GM23248 (cell line): ENCODE measurements at regions not wholly inside any gene's neighbourhood (a gene's known extent, or its start where the extent isn't known, plus 50 kb on each side); places are given as distances from the start of the nearest gene placed in this dataset.

Source experiments
- DNase-seq: peaks from one replicate; pipeline ENCODE4 v3.0.0-alpha.2; 2015
- H2AFZ ChIP-seq: fragments of 200-600 bp; sonication (generic); 2 replicates; pipeline ENCODE4 v1.6.1; 2016; ENCODE audit warnings: antibody characterized with exemption
- H3F3A ChIP-seq: fragments of 200-600 bp; sonication (generic); 2 replicates; pipeline ENCODE4 v1.6.1; 2016; ENCODE audit warnings: mild to moderate bottlenecking, antibody characterized with exemption, mixed run types; ENCODE audit not compliant: insufficient read depth
- H3K27ac ChIP-seq: fragments of 200-600 bp; sonication (generic); 2 replicates; pipeline ENCODE4 v1.5.1; 2016; ENCODE audit warnings: mild to moderate bottlenecking
- H3K27me3 ChIP-seq: fragments of 200-600 bp; sonication (generic); replicated peaks from 2 replicates; pipeline ENCODE4 v1.6.1; 2016; ENCODE audit warnings: mild to moderate bottlenecking; ENCODE audit not compliant: insufficient read depth
- H3K36me3 ChIP-seq: fragments of 200-600 bp; sonication (generic); 2 replicates; pipeline ENCODE4 v1.6.1; 2016; ENCODE audit warnings: low read depth, mild to moderate bottlenecking
- H3K4me1 ChIP-seq: fragments of 200-600 bp; sonication (generic); 2 replicates; pipeline ENCODE4 v1.6.1; 2016; ENCODE audit warnings: mild to moderate bottlenecking; ENCODE audit not compliant: insufficient read depth
- H3K4me2 ChIP-seq: fragments of 200-600 bp; sonication (generic); one replicate; pipeline ENCODE4 v1.6.1; 2016; ENCODE audit warnings: mild to moderate bottlenecking; ENCODE audit not compliant: unreplicated experiment
- H3K4me3 ChIP-seq: fragments of 200-600 bp; sonication (generic); 2 replicates; pipeline ENCODE4 v1.5.1; 2016; ENCODE audit warnings: mild to moderate bottlenecking
- H3K79me2 ChIP-seq: fragments of 200-600 bp; sonication (generic); 2 replicates; pipeline ENCODE4 v1.6.1; 2016; ENCODE audit warnings: mild to moderate bottlenecking; ENCODE audit not compliant: insufficient read depth
- H3K9ac ChIP-seq: fragments of 200-600 bp; sonication (generic); 2 replicates; pipeline ENCODE4 v1.6.1; 2016; ENCODE audit warnings: mild to moderate bottlenecking
- H3K9me2 ChIP-seq: fragments of 200-600 bp; sonication (generic); 2 replicates; pipeline ENCODE4 v1.6.1; 2016; ENCODE audit warnings: mixed run types, mild to moderate bottlenecking, moderate library complexity; ENCODE audit not compliant: insufficient read depth
- H3K9me3 ChIP-seq: fragments of 200-600 bp; sonication (generic); one replicate; pipeline ENCODE4 v1.6.1; 2017; ENCODE audit warnings: low read depth
- H4K20me1 ChIP-seq: fragments of 200-600 bp; sonication (generic); 2 replicates; pipeline ENCODE4 v1.6.0; 2016; ENCODE audit not compliant: insufficient read depth
- EZH2 ChIP-seq: fragments of 200-600 bp; sonication (generic); IDR thresholded peaks from 2 replicates; pipeline ENCODE4 v1.6.1; 2018; ENCODE audit warnings: antibody characterized with exemption, mild to moderate bottlenecking; ENCODE audit not compliant: insufficient read depth, poor library complexity, severe bottlenecking
- EZH2phosphoT487 ChIP-seq: fragments of 200-600 bp; sonication (generic); IDR thresholded peaks from 2 replicates; pipeline ENCODE4 v1.6.1; 2018; ENCODE audit warnings: antibody characterized with exemption, moderate library complexity, mild to moderate bottlenecking, low read depth; ENCODE audit not compliant: insufficient read depth
- WGBS, 2 experiments: methylation state at CpG; one replicate each; pipeline ENCODE4 v1.1.6; 2015 to 2017; ENCODE audit warnings: low lambda C conversion rate in 2 of 2, low coverage in 1 of 2; ENCODE audit errors: missing lambda C conversion rate in 2 of 2; 5-methylcytosine and 5-hydroxymethylcytosine counted together
- in situ Hi-C: fragments of 300-500 bp; cut with MboI; formaldehyde crosslinking; loops from 2 replicates; pipeline ENCODE4 v1.15.0; 2020

DNA sequence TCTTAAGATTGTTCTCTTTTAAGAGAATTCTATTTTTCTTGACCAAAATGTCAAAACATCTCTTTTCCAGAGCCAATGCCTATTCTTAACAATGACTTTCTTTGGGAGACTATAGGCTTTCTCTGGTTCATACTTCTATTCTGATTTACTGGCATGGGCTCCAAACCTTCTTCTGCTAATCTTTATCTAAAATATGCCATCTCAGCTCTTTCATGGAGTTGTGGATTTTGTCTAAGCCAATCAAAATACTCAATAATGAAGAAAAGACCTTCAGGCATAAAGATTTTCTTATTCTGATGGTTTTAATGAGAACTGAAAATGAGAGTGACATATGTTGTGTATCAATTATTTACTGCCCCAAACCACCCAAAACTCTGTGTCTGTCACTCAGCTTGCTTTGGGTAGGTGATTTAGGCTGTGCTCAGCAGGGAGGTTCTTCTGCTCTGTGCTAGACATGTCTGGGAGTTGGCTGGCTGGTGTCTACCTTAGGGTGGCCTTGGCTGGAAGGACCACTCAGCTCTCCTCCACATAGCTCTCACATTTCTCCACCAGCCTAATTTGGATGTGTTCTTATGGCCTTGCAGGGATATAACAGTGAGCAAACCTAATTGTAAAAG lies 270.8 kb downstream of the PRDM2 start:
- Histone ChIP-seq H3K36me3 (no peaks in the 10 kb centered on the region), H3K4me2 (no peak overlapping the region), H3K27ac (no peak overlapping the region), H3K4me1 (no peaks in the 10 kb centered on the region), H3K9me3 (no peaks in the 10 kb centered on the region), H3K9me2 (no peaks in the 10 kb centered on the region), H2AFZ (no peak overlapping the region), H4K20me1 (no peaks in the 10 kb centered on the region), H3K9ac (no peak overlapping the region), H3K4me3 (no peak overlapping the region), H3K27me3 (no peaks in the 10 kb centered on the region), H3K79me2 (no peaks in the 10 kb centered on the region), H3F3A (no peaks in the 10 kb centered on the region)
- in situ Hi-C loops: loop anchor here (25.0 kb wide), 1 partner anchor 1092 kb away; no protein-coding TSS in a partner anchor
- TF ChIP-seq EZH2phosphoT487 (no peak), EZH2 (no peak)
- no peak for DNase-seq

GRCh38 chr1:13976485-13976884 lies 276.5 kb downstream of the PRDM2 start:
- no peaks in the 10 kb centered on the region for H3K4me1 ChIP-seq
- in situ Hi-C loops: no loop called here
- H2AFZ ChIP-seq: no peak overlapping the region
- DNase-seq: no peak
- H3K27me3 ChIP-seq: no peaks in the 10 kb centered on the region
- no peaks in the 10 kb centered on the region for H3F3A ChIP-seq
- H3K9ac ChIP-seq: no peak overlapping the region
- no peak overlapping the region for H3K27ac ChIP-seq
- H3K79me2 ChIP-seq: no peaks in the 10 kb centered on the region
- no peaks in the 10 kb centered on the region for H4K20me1 ChIP-seq
- no peak for TF ChIP-seq EZH2phosphoT487
- TF ChIP-seq EZH2: no peak
- H3K36me3 ChIP-seq: no peaks in the 10 kb centered on the region
- H3K9me3 ChIP-seq: no peaks in the 10 kb centered on the region
- WGBS, 2 experiments: 66 to 72% methylated on average over 2 of the region's 2 CpGs
- no peak overlapping the region for H3K4me3 ChIP-seq
- no peak overlapping the region for H3K4me2 ChIP-seq
- no peaks in the 10 kb centered on the region for H3K9me2 ChIP-seq

- no peak for DNase-seq
- TF ChIP-seq EZH2: no peak
- no peak for TF ChIP-seq EZH2phosphoT487
- WGBS, 2 experiments: 80 to 84% methylated on average over 2 of the region's 2 CpGs
- no peak overlapping the region for H3K27ac ChIP-seq
- no peak overlapping the region for H3K4me3 ChIP-seq
- H3K9ac ChIP-seq: no peak overlapping the region
- H3K9me3 ChIP-seq: no peaks in the 10 kb centered on the region
- no peaks in the 10 kb centered on the region for H3F3A ChIP-seq
- H3K79me2 ChIP-seq: no peaks in the 10 kb centered on the region
- no peaks in the 10 kb centered on the region for H3K9me2 ChIP-seq
- H3K27me3 ChIP-seq: no peaks in the 10 kb centered on the region
- H3K4me1 ChIP-seq: no peaks in the 10 kb centered on the region
- in situ Hi-C loops: no loop called here
- H2AFZ ChIP-seq: no peak overlapping the region
- no peak overlapping the region for H3K4me2 ChIP-seq
- no peaks in the 10 kb centered on the region for H3K36me3 ChIP-seq
- no peaks in the 10 kb centered on the region for H4K20me1 ChIP-seq
Observed at GRCh38 chr1:13981142-13981541, 281.2 kb downstream of the PRDM2 start.

GRCh38 chr1:13983393-13983792 lies 283.4 kb downstream of the PRDM2 start:
- WGBS, 2 experiments: 77 to 81% methylated on average over 13 to 16 of the region's 17 CpGs
- no peak for DNase-seq
- no peaks in the 10 kb centered on the region for H3F3A ChIP-seq
- H3K9me2 ChIP-seq: no peaks in the 10 kb centered on the region
- no peak overlapping the region for H3K9ac ChIP-seq
- H3K4me2 ChIP-seq: no peak overlapping the region
- no peak overlapping the region for H3K27ac ChIP-seq
- TF ChIP-seq EZH2 (no peak), EZH2phosphoT487 (no peak)
- in situ Hi-C loops: no loop called here
- no peaks in the 10 kb centered on the region for H3K4me1 ChIP-seq
- no peaks in the 10 kb centered on the region for H3K79me2 ChIP-seq
- no peaks in the 10 kb centered on the region for H4K20me1 ChIP-seq
- H2AFZ ChIP-seq: no peak overlapping the region
- no peaks in the 10 kb centered on the region for H3K36me3 ChIP-seq
- no peaks in the 10 kb centered on the region for H3K9me3 ChIP-seq
- H3K4me3 ChIP-seq: no peak overlapping the region
- H3K27me3 ChIP-seq: no peaks in the 10 kb centered on the region

- no peaks in the 10 kb centered on the region for H3K79me2 ChIP-seq
- in situ Hi-C loops: no loop called here
- H2AFZ ChIP-seq: no peak overlapping the region
- TF ChIP-seq EZH2 (no peak), EZH2phosphoT487 (no peak)
- H3K9me3 ChIP-seq: no peaks in the 10 kb centered on the region
- DNase-seq: no peak
- no peaks in the 10 kb centered on the region for H3K27me3 ChIP-seq
- no peak overlapping the region for H3K4me3 ChIP-seq
- 59 to 60% methylated on average over 5 of the region's 5 CpGs for WGBS, 2 experiments
- H3K9me2 ChIP-seq: no peaks in the 10 kb centered on the region
- H3K27ac ChIP-seq: no peak overlapping the region
- H3K36me3 ChIP-seq: no peaks in the 10 kb centered on the region
- H3K4me1 ChIP-seq: no peaks in the 10 kb centered on the region
- no peak overlapping the region for H3K4me2 ChIP-seq
- H4K20me1 ChIP-seq: no peaks in the 10 kb centered on the region
- no peak overlapping the region for H3K9ac ChIP-seq
- H3F3A ChIP-seq: no peaks in the 10 kb centered on the region
Observed at GRCh38 chr1:13990939-13991338, 291.0 kb downstream of the PRDM2 start.
